Muscle layer of colon (tissue), 2 donors: ENCODE measurements at regions not wholly inside any gene's neighbourhood (a gene's known extent, or its start where the extent isn't known, plus 50 kb on each side); places are given as distances from the start of the nearest gene placed in this dataset.

Experiments
- H3K27ac ChIP-seq: one replicate; pipeline ENCODE4 v1.7.0; 2013; ENCODE audit warnings: low read depth, mild to moderate bottlenecking, low read length, moderate library complexity
- H3K27me3 ChIP-seq, 2 donors: one replicate each; pipeline ENCODE4 v1.7.0; 2013; ENCODE audit warnings: low read length in 2 of 2, mild to moderate bottlenecking in 2 of 2; ENCODE audit not compliant: insufficient read depth in 2 of 2, control insufficient read depth in 1 of 2
- H3K36me3 ChIP-seq: one replicate; pipeline ENCODE4 v1.7.0; 2013; ENCODE audit warnings: mild to moderate bottlenecking, low read length; ENCODE audit not compliant: insufficient read depth
- H3K4me1 ChIP-seq: one replicate; pipeline ENCODE4 v1.7.0; 2013; ENCODE audit warnings: mild to moderate bottlenecking, low read length; ENCODE audit not compliant: insufficient read depth
- H3K4me3 ChIP-seq, 2 donors: one replicate each; pipeline ENCODE4 v1.7.0; 2013; ENCODE audit warnings: low read length in 2 of 2, low read depth in 1 of 2, mild to moderate bottlenecking in 1 of 2, moderate library complexity in 1 of 2
- H3K9ac ChIP-seq: one replicate; pipeline ENCODE4 v1.7.0; 2013; ENCODE audit warnings: low read length
- H3K9me3 ChIP-seq: one replicate; pipeline ENCODE4 v1.7.0; 2013; ENCODE audit warnings: mild to moderate bottlenecking, low read length
- donor health status: abdominal sarcoma.
- donor health status: Adenocarcinoma of cecum.

- H3K9me3 ChIP-seq: no peaks in the 10 kb centered on the region
- no peak overlapping the region for H3K27ac ChIP-seq
- H3K27me3 ChIP-seq: no peaks in the 10 kb centered on the region
- no peak overlapping the region for H3K4me3 ChIP-seq
- no peak overlapping the region for H3K9ac ChIP-seq
- no peaks in the 10 kb centered on the region for H3K36me3 ChIP-seq
- peaks cover 7% of the 10 kb centered on the region for H3K4me1 ChIP-seq
These were observed 505.5 kb upstream of the ZEB2 start for GRCh38 chr2:145025382-145025781.

GRCh38 chr2:145023334-145023934, 503.5 kb upstream of the ZEB2 start:
- Histone ChIP-seq H3K27me3 (no peaks in the 10 kb centered on the region), H3K4me3 (no peak overlapping the region), H3K36me3 (no peaks in the 10 kb centered on the region), H3K27ac (no peak overlapping the region), H3K9me3 (no peaks in the 10 kb centered on the region), H3K9ac (no peak overlapping the region), H3K4me1 (peaks cover 7% of the 10 kb centered on the region)

- H3K36me3 ChIP-seq: no peaks in the 10 kb centered on the region
- no peak overlapping the region for H3K9ac ChIP-seq
- no peaks in the 10 kb centered on the region for H3K9me3 ChIP-seq
- no peak overlapping the region for H3K27ac ChIP-seq
- H3K4me1 ChIP-seq: peaks cover 7% of the 10 kb centered on the region
- no peak overlapping the region for H3K4me3 ChIP-seq
- H3K27me3 ChIP-seq: no peaks in the 10 kb centered on the region
These were observed 502.9 kb upstream of the ZEB2 start for GRCh38 chr2:145022666-145023333.

- no peaks in the 10 kb centered on the region for H3K27me3 ChIP-seq
- H3K27ac ChIP-seq: no peak overlapping the region
- H3K9ac ChIP-seq: no peak overlapping the region
- H3K4me3 ChIP-seq: no peak overlapping the region
- no peaks in the 10 kb centered on the region for H3K9me3 ChIP-seq
- H3K4me1 ChIP-seq: peaks cover 7% of the 10 kb centered on the region
- H3K36me3 ChIP-seq: no peaks in the 10 kb centered on the region
These were observed 502.2 kb upstream of the ZEB2 start for GRCh38 chr2:145021962-145022665.

GRCh38 chr2:145020694-145021093, 500.8 kb upstream of the ZEB2 start:
- H3K9me3 ChIP-seq: no peaks in the 10 kb centered on the region
- no peaks in the 10 kb centered on the region for H3K27me3 ChIP-seq
- no peak overlapping the region for H3K9ac ChIP-seq
- H3K4me3 ChIP-seq: no peak overlapping the region
- no peaks in the 10 kb centered on the region for H3K36me3 ChIP-seq
- no peak overlapping the region for H3K27ac ChIP-seq
- H3K4me1 ChIP-seq: peaks cover 7% of the 10 kb centered on the region

- Histone ChIP-seq H3K27ac (no peak overlapping the region), H3K27me3 (no peaks in the 10 kb centered on the region), H3K9ac (no peak overlapping the region), H3K36me3 (no peaks in the 10 kb centered on the region), H3K4me3 (no peak overlapping the region), H3K9me3 (no peaks in the 10 kb centered on the region), H3K4me1 (peaks cover 7% of the 10 kb centered on the region)
These were observed 500.2 kb upstream of the ZEB2 start for GRCh38 chr2:145020139-145020538.

GRCh38 chr2:145018502-145018901, 498.6 kb upstream of the ZEB2 start:
- Histone ChIP-seq H3K27ac (no peak overlapping the region), H3K4me3 (no peak overlapping the region), H3K9ac (no peak overlapping the region), H3K4me1 (peaks cover 7% of the 10 kb centered on the region), H3K27me3 (no peaks in the 10 kb centered on the region), H3K36me3 (no peaks in the 10 kb centered on the region), H3K9me3 (no peaks in the 10 kb centered on the region)

GRCh38 chr2:145017149-145017548, 497.2 kb upstream of the ZEB2 start:
- Histone ChIP-seq H3K4me3 (no peak overlapping the region), H3K27me3 (no peaks in the 10 kb centered on the region), H3K27ac (no peak overlapping the region), H3K36me3 (no peaks in the 10 kb centered on the region), H3K9me3 (no peaks in the 10 kb centered on the region), H3K9ac (no peak overlapping the region), H3K4me1 (peaks cover 3% of the 10 kb centered on the region)

GRCh38 chr2:145016711-145017110, 496.8 kb upstream of the ZEB2 start:
- Histone ChIP-seq H3K36me3 (no peaks in the 10 kb centered on the region), H3K27ac (no peak overlapping the region), H3K4me3 (no peak overlapping the region), H3K4me1 (no peaks in the 10 kb centered on the region), H3K9ac (no peak overlapping the region), H3K9me3 (no peaks in the 10 kb centered on the region), H3K27me3 (no peaks in the 10 kb centered on the region)

GRCh38 chr2:145015561-145015960, 495.6 kb upstream of the ZEB2 start:
- Histone ChIP-seq H3K9me3 (no peaks in the 10 kb centered on the region), H3K27me3 (no peaks in the 10 kb centered on the region), H3K4me3 (no peak overlapping the region), H3K4me1 (no peaks in the 10 kb centered on the region), H3K36me3 (no peaks in the 10 kb centered on the region), H3K27ac (no peak overlapping the region), H3K9ac (no peak overlapping the region)

- no peak overlapping the region for H3K9ac ChIP-seq
- H3K4me1 ChIP-seq: no peaks in the 10 kb centered on the region
- no peak overlapping the region for H3K27ac ChIP-seq
- no peaks in the 10 kb centered on the region for H3K36me3 ChIP-seq
- H3K4me3 ChIP-seq: no peak overlapping the region
- H3K9me3 ChIP-seq: no peaks in the 10 kb centered on the region
- no peaks in the 10 kb centered on the region for H3K27me3 ChIP-seq
These were observed 492.9 kb upstream of the ZEB2 start for GRCh38 chr2:145012806-145013205.
